GM12872 (cell line): ENCODE measurements at regions not wholly inside any gene's neighbourhood (a gene's known extent, or its start where the extent isn't known, plus 50 kb on each side); places are given as distances from the start of the nearest gene placed in this dataset.

ENCODE experiments used
- CTCF ChIP-seq: IDR thresholded peaks from 3 replicates; pipeline ENCODE4 v1.5.1; 2011; ENCODE audit warnings: low read depth, mild to moderate bottlenecking, low read length, moderate library complexity; ENCODE audit not compliant: insufficient read depth

GRCh38 chr22:48340727-48341709, 1486.7 kb downstream of the BRD1 start:
- TF ChIP-seq CTCF = no peak

GRCh38 chr22:48340191-48340590, 1487.5 kb downstream of the BRD1 start:
- no peak for TF ChIP-seq CTCF

GRCh38 chr22:48338793-48339705, 1488.6 kb downstream of the BRD1 start:
- no peak for TF ChIP-seq CTCF

- no peak for TF ChIP-seq CTCF
These were observed 1489.5 kb downstream of the BRD1 start for GRCh38 chr22:48337957-48338792.

GRCh38 chr22:48336339-48337060, 1491.2 kb downstream of the BRD1 start:
- no peak for TF ChIP-seq CTCF

- no peak for TF ChIP-seq CTCF
These were observed 1492.1 kb downstream of the BRD1 start for GRCh38 chr22:48335442-48336139.
